Naive thymus-derived CD4-positive, alpha-beta T cell (primary cell): ENCODE measurements at regions not wholly inside any gene's neighbourhood (a gene's known extent, or its start where the extent isn't known, plus 50 kb on each side); places are given as distances from the start of the nearest gene placed in this dataset.

Source experiments
- ATAC-seq: fragments of 150-1000 bp; cut with Tn5 transposase; 2 replicates; pipeline ENCODE4 v1.10.0; 2021; ENCODE audit warnings: mild to moderate bottlenecking, moderate library complexity
- CTCF ChIA-PET: fragments of 350-600 bp; sonication (Branson Sonifier 250); formaldehyde crosslinking; loops from one replicate; lab custom pipeline; 2021; ENCODE audit warnings: antibody characterized with exemption; lab: Charles Lee
- POLR2A ChIA-PET: fragments of 350-600 bp; sonication (Branson Sonifier 250); formaldehyde crosslinking; loops from one replicate; lab custom pipeline; 2021; ENCODE audit warnings: antibody characterized with exemption, inconsistent platforms; lab: Charles Lee
- DNase-seq, 9 donors: peaks; one replicate each; pipeline versions ENCODE4 v3.0.0 to v3.0.0-alpha.2; 2020 to 2022; ENCODE audit warnings: mixed read lengths in 1 of 9
- H3K27ac ChIP-seq: one replicate; pipeline ENCODE4 v1.7.0; 2013; ENCODE audit warnings: mild to moderate bottlenecking, low read depth, low read length, moderate library complexity
- H3K27me3 ChIP-seq, 2 donors: one replicate each; pipeline ENCODE4 v1.7.0; 2013; ENCODE audit warnings: low read length in 2 of 2, mild to moderate bottlenecking in 2 of 2, moderate library complexity in 2 of 2; ENCODE audit not compliant: control insufficient read depth in 2 of 2, insufficient read depth in 2 of 2
- H3K36me3 ChIP-seq, 3 experiments: 1 replicate in 2 of 3; 2 replicates in 1 of 3; pipeline ENCODE4 v1.7.0; 2013; ENCODE audit warnings: low read length in 3 of 3, mild to moderate bottlenecking in 3 of 3, moderate library complexity in 1 of 3; ENCODE audit not compliant: insufficient read depth in 3 of 3, control insufficient read depth in 2 of 3
- H3K4me1 ChIP-seq, 2 donors: one replicate each; pipeline ENCODE4 v1.7.0; 2013; ENCODE audit warnings: low read length in 2 of 2, mild to moderate bottlenecking in 2 of 2, moderate library complexity in 1 of 2; ENCODE audit not compliant: control insufficient read depth in 2 of 2, insufficient read depth in 2 of 2
- H3K4me3 ChIP-seq: 2 replicates; pipeline ENCODE4 v1.7.0; 2013; ENCODE audit warnings: mild to moderate bottlenecking, low read length
- H3K9me3 ChIP-seq, 3 experiments: 1 replicate in 2 of 3; 2 replicates in 1 of 3; pipeline ENCODE4 v1.7.0; 2013; ENCODE audit warnings: low read length in 3 of 3; ENCODE audit not compliant: control insufficient read depth in 2 of 3
- H3K27ac Mint-ChIP-seq, 9 donors: one replicate each; pipeline ENCODE4 v1.8.0; 2020 to 2022; ENCODE audit warnings: mixed read lengths in 9 of 9, mild to moderate bottlenecking in 8 of 9, moderate library complexity in 5 of 9, inconsistent platforms in 2 of 9
- H3K27me3 Mint-ChIP-seq, 5 donors: one replicate each; pipeline ENCODE4 v1.8.0; 2021 to 2022; ENCODE audit warnings: mixed read lengths in 5 of 5, mild to moderate bottlenecking in 1 of 5
- H3K36me3 Mint-ChIP-seq, 5 donors: one replicate each; pipeline ENCODE4 v1.8.0; 2020 to 2022; ENCODE audit warnings: mixed read lengths in 5 of 5, mild to moderate bottlenecking in 3 of 5, inconsistent platforms in 1 of 5
- H3K4me1 Mint-ChIP-seq, 7 donors: one replicate each; pipeline ENCODE4 v1.8.0; 2020 to 2022; ENCODE audit warnings: mixed read lengths in 7 of 7, mild to moderate bottlenecking in 3 of 7, inconsistent platforms in 1 of 7
- H3K4me3 Mint-ChIP-seq, 10 donors: one replicate each; pipeline ENCODE4 v1.8.0; 2020 to 2022; ENCODE audit warnings: mild to moderate bottlenecking in 10 of 10, mixed read lengths in 10 of 10, moderate library complexity in 6 of 10, inconsistent platforms in 2 of 10
- H3K9me3 Mint-ChIP-seq, 11 donors: one replicate each; pipeline ENCODE4 v1.8.0; 2020 to 2022; ENCODE audit warnings: mixed read lengths in 11 of 11, mild to moderate bottlenecking in 4 of 11, inconsistent platforms in 1 of 11, moderate library complexity in 1 of 11
- intact Hi-C, 2 donors: fragments of 100-400 bp; cut with micrococcal nuclease; formaldehyde crosslinking; loops; one replicate each; pipeline ENCODE4 v1.15.1; 2023

GRCh38 chr14:76551906-76552305 is 176.0 kb downstream of the ESRRB start:
- DNase-seq (no peak), ATAC-seq (no peak)
- no peak overlapping the region for H3K4me3 ChIP-seq
- Mint-ChIP-seq H3K9me3 (peaks cover 0 to 2% (median 0%) of the 10 kb centered on the region in 11 donors), H3K27ac (no peak overlapping the region), H3K4me3 (no peak overlapping the region), H3K27me3 (peaks cover 0 to 19% (median 4%) of the 10 kb centered on the region in 5 donors), H3K36me3 (no peaks in the 10 kb centered on the region), H3K4me1 (no peaks in the 10 kb centered on the region)
- ChIA-PET POLR2A (no interaction called here), CTCF (no interaction called here)
- intact Hi-C loops, result no loop called here
- H3K4me1 ChIP-seq, result no peaks in the 10 kb centered on the region
- H3K27me3 ChIP-seq, result no peaks in the 10 kb centered on the region
- no peak overlapping the region for H3K27ac ChIP-seq
- H3K36me3 ChIP-seq, result no peaks in the 10 kb centered on the region
- no peaks in the 10 kb centered on the region for H3K9me3 ChIP-seq

GRCh38 chr14:76564471-76565422 is 188.8 kb downstream of the ESRRB start:
- Histone ChIP-seq H3K4me1 (no peaks in the 10 kb centered on the region), H3K36me3 (no peaks in the 10 kb centered on the region), H3K4me3 (no peak overlapping the region), H3K27ac (no peak overlapping the region), H3K27me3 (no peaks in the 10 kb centered on the region), H3K9me3 (no peaks in the 10 kb centered on the region)
- no peak for ATAC-seq
- peaks cover 0 to 4% (median 0%) of the 10 kb centered on the region in 5 donors for H3K36me3 Mint-ChIP-seq
- POLR2A ChIA-PET, result no interaction called here
- H3K4me3 Mint-ChIP-seq, result no peak overlapping the region
- H3K27me3 Mint-ChIP-seq, result peaks cover 0 to 26% (median 14%) of the 10 kb centered on the region in 5 donors
- peaks cover 0 to 1% (median 0%) of the 10 kb centered on the region in 7 donors for H3K4me1 Mint-ChIP-seq
- no peak for DNase-seq
- H3K9me3 Mint-ChIP-seq, result peaks cover 0 to 5% (median 0%) of the 10 kb centered on the region in 11 donors
- intact Hi-C loops, result no loop called here
- CTCF ChIA-PET, result no interaction called here
- H3K27ac Mint-ChIP-seq, result no peak overlapping the region

GRCh38 chr14:76566439-76566838 is 190.5 kb downstream of the ESRRB start:
- H3K27ac Mint-ChIP-seq, result no peak overlapping the region
- no peaks in the 10 kb centered on the region for H3K4me1 ChIP-seq
- ChIA-PET CTCF (no interaction called here), POLR2A (no interaction called here)
- H3K36me3 Mint-ChIP-seq, result peaks cover 0 to 4% (median 0%) of the 10 kb centered on the region in 5 donors
- H3K9me3 ChIP-seq, result no peaks in the 10 kb centered on the region
- no peak overlapping the region for H3K4me3 ChIP-seq
- H3K4me1 Mint-ChIP-seq, result peaks cover 0 to 1% (median 0%) of the 10 kb centered on the region in 7 donors
- H3K36me3 ChIP-seq, result no peaks in the 10 kb centered on the region
- H3K27me3 Mint-ChIP-seq, result peaks cover 0 to 26% (median 8%) of the 10 kb centered on the region in 5 donors
- DNase-seq (no peak), ATAC-seq (no peak)
- no peaks in the 10 kb centered on the region for H3K27me3 ChIP-seq
- no peak overlapping the region for H3K27ac ChIP-seq
- H3K4me3 Mint-ChIP-seq, result no peak overlapping the region
- peaks cover 0 to 5% (median 0%) of the 10 kb centered on the region in 11 donors for H3K9me3 Mint-ChIP-seq
- intact Hi-C loops, result no loop called here

- Histone ChIP-seq H3K4me1 (no peaks in the 10 kb centered on the region), H3K27ac (no peak overlapping the region), H3K9me3 (no peaks in the 10 kb centered on the region), H3K27me3 (no peaks in the 10 kb centered on the region), H3K36me3 (no peaks in the 10 kb centered on the region), H3K4me3 (no peak overlapping the region)
- CTCF ChIA-PET, result no interaction called here
- intact Hi-C loops, result no loop called here
- Mint-ChIP-seq H3K4me1 (no peaks in the 10 kb centered on the region), H3K27ac (no peak overlapping the region), H3K27me3 (peaks cover 0 to 22% (median 5%) of the 10 kb centered on the region in 5 donors), H3K9me3 (peaks cover 0 to 7% (median under 1%) of the 10 kb centered on the region in 11 donors), H3K4me3 (no peak overlapping the region), H3K36me3 (peaks cover 0 to 6% (median 0%) of the 10 kb centered on the region in 5 donors)
- ATAC-seq (no peak), DNase-seq (no peak)
- POLR2A ChIA-PET, result no interaction called here
Measured at GRCh38 chr14:76574416-76575095, 186.7 kb upstream of the VASH1 start.

GRCh38 chr14:76575108-76575507 is 186.2 kb upstream of the VASH1 start:
- H3K9me3 Mint-ChIP-seq, result peaks cover 0 to 7% (median 0%) of the 10 kb centered on the region in 11 donors
- POLR2A ChIA-PET, result no interaction called here
- no peaks in the 10 kb centered on the region for H3K9me3 ChIP-seq

GRCh38 chr14:76576047-76576741 is 185.1 kb upstream of the VASH1 start:
- Histone ChIP-seq H3K4me1 (no peaks in the 10 kb centered on the region), H3K27me3 (no peaks in the 10 kb centered on the region), H3K27ac (no peak overlapping the region), H3K4me3 (no peak overlapping the region), H3K36me3 (no peaks in the 10 kb centered on the region), H3K9me3 (no peaks in the 10 kb centered on the region)
- intact Hi-C loops, result no loop called here
- ChIA-PET POLR2A (no interaction called here), CTCF (no interaction called here)
- peaks cover 0 to 6% (median 0%) of the 10 kb centered on the region in 5 donors for H3K36me3 Mint-ChIP-seq
- H3K4me1 Mint-ChIP-seq, result no peaks in the 10 kb centered on the region
- H3K4me3 Mint-ChIP-seq, result no peak overlapping the region
- ATAC-seq (no peak), DNase-seq (no peak)
- H3K9me3 Mint-ChIP-seq, result peaks cover 0 to 7% (median 0%) of the 10 kb centered on the region in 11 donors
- peaks cover 0 to 22% (median 5%) of the 10 kb centered on the region in 5 donors for H3K27me3 Mint-ChIP-seq
- no peak overlapping the region for H3K27ac Mint-ChIP-seq

More at GRCh38 chr14:76575108-76575507, 186.2 kb upstream of the VASH1 start:
- H3K4me3 Mint-ChIP-seq, result no peak overlapping the region
- H3K4me1 ChIP-seq, result no peaks in the 10 kb centered on the region
- CTCF ChIA-PET, result no interaction called here
- ATAC-seq (no peak), DNase-seq (no peak)
- no peaks in the 10 kb centered on the region for H3K4me1 Mint-ChIP-seq
- H3K27ac ChIP-seq, result no peak overlapping the region
- H3K36me3 ChIP-seq, result no peaks in the 10 kb centered on the region
- H3K27me3 ChIP-seq, result no peaks in the 10 kb centered on the region
- H3K27me3 Mint-ChIP-seq, result peaks cover 0 to 22% (median 5%) of the 10 kb centered on the region in 5 donors
- peaks cover 0 to 6% (median 0%) of the 10 kb centered on the region in 5 donors for H3K36me3 Mint-ChIP-seq
- no peak overlapping the region for H3K4me3 ChIP-seq
- intact Hi-C loops, result no loop called here
- H3K27ac Mint-ChIP-seq, result no peak overlapping the region
